ENCODE measurements at regions not wholly inside any gene's neighbourhood (a gene's known extent, or its start where the extent isn't known, plus 50 kb on each side); places are given as distances from the start of the nearest gene placed in this dataset.

GRCh38 chr2:167689444-167689843 is 558.0 kb downstream of the STK39 start:
- TF ChIP-seq, protein P1, sequence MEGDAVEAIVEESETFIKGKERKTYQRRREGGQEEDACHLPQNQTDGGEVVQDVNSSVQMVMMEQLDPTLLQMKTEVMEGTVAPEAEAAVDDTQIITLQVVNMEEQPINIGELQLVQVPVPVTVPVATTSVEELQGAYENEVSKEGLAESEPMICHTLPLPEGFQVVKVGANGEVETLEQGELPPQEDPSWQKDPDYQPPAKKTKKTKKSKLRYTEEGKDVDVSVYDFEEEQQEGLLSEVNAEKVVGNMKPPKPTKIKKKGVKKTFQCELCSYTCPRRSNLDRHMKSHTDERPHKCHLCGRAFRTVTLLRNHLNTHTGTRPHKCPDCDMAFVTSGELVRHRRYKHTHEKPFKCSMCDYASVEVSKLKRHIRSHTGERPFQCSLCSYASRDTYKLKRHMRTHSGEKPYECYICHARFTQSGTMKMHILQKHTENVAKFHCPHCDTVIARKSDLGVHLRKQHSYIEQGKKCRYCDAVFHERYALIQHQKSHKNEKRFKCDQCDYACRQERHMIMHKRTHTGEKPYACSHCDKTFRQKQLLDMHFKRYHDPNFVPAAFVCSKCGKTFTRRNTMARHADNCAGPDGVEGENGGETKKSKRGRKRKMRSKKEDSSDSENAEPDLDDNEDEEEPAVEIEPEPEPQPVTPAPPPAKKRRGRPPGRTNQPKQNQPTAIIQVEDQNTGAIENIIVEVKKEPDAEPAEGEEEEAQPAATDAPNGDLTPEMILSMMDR (IDR thresholded peaks at IDR 0.05), result no peak
- no peak for TF ChIP-seq POLR2A (IDR thresholded peaks at IDR 0.05)
